HG03196 (cell line): ENCODE measurements at regions not wholly inside any gene's neighbourhood (a gene's known extent, or its start where the extent isn't known, plus 50 kb on each side); places are given as distances from the start of the nearest gene placed in this dataset.
"Not testable (repeated sequence)": the region's sequence is repeated elsewhere in the genome, so short reads cannot be mapped to it uniquely, and the experiment has no call there.

Experiments
- ATAC-seq: cut with Tn5 transposase; IDR thresholded peaks from one replicate; pipeline ENCODE4 v1.9.1; 2021; ENCODE audit not compliant: unreplicated experiment

- not testable (repeated sequence) for ATAC-seq
Observed at GRCh38 chr10:47626975-47627374, 103.5 kb upstream of the AGAP9 start.

- not testable (repeated sequence) for ATAC-seq
Observed at GRCh38 chr10:47622719-47623118, 99.3 kb upstream of the AGAP9 start.

- ATAC-seq: not testable (repeated sequence)
Observed at GRCh38 chr10:47619300-47620012, 96.0 kb upstream of the AGAP9 start.

GRCh38 chr10:47609311-47609710 lies 85.9 kb upstream of the AGAP9 start:
- ATAC-seq: not testable (repeated sequence)

GRCh38 chr10:47605791-47606773 lies 82.6 kb upstream of the AGAP9 start:
- not testable (repeated sequence) for ATAC-seq

- ATAC-seq: not testable (repeated sequence)
Observed at GRCh38 chr10:47600604-47601003, 77.2 kb upstream of the AGAP9 start.

GRCh38 chr10:47600127-47600526 lies 76.7 kb upstream of the AGAP9 start:
- not testable (repeated sequence) for ATAC-seq

GRCh38 chr10:47599657-47600056 lies 76.2 kb upstream of the AGAP9 start:
- not testable (repeated sequence) for ATAC-seq

GRCh38 chr10:47593805-47594204 lies 70.4 kb upstream of the AGAP9 start:
- ATAC-seq: not testable (repeated sequence)

GRCh38 chr10:47593129-47593528 lies 69.7 kb upstream of the AGAP9 start:
- not testable (repeated sequence) for ATAC-seq

- not testable (repeated sequence) for ATAC-seq
Observed at GRCh38 chr10:47590956-47591355, 67.5 kb upstream of the AGAP9 start.

- ATAC-seq: not testable (repeated sequence)
Observed at GRCh38 chr10:47590534-47590933, 67.1 kb upstream of the AGAP9 start.

- not testable (repeated sequence) for ATAC-seq
Observed at GRCh38 chr10:47582051-47582450, 58.6 kb upstream of the AGAP9 start.

- not testable (repeated sequence) for ATAC-seq
Observed at GRCh38 chr10:47580063-47580462, 56.6 kb upstream of the AGAP9 start.

GRCh38 chr10:47578547-47578946 lies 55.1 kb upstream of the AGAP9 start:
- peak; percentile 98 for ATAC-seq
